Liver (tissue), 8 donors: ENCODE measurements at regions not wholly inside any gene's neighbourhood (a gene's known extent, or its start where the extent isn't known, plus 50 kb on each side); places are given as distances from the start of the nearest gene placed in this dataset.

Source experiments
- DNase-seq: peaks from one replicate; pipeline ENCODE4 v3.0.0-alpha.2; 2017; ENCODE audit warnings: low spot score
- H3K27ac ChIP-seq, 2 donors: one replicate each; pipeline ENCODE4 v1.7.0; 2013; ENCODE audit warnings: inconsistent platforms in 2 of 2, low read length in 2 of 2, control low read depth in 1 of 2, low read depth in 1 of 2, mild to moderate bottlenecking in 1 of 2
- H3K27me3 ChIP-seq, 4 donors: one replicate each; pipeline versions ENCODE4 v1.6.1 to v1.7.0; 2013; ENCODE audit warnings: low read length in 3 of 4, inconsistent platforms in 1 of 4, mild to moderate bottlenecking in 1 of 4, moderate library complexity in 1 of 4; ENCODE audit not compliant: control insufficient read depth in 4 of 4, insufficient read depth in 4 of 4
- H3K36me3 ChIP-seq, 4 donors: one replicate each; pipeline versions ENCODE4 v1.6.1 to v1.7.0; 2013; ENCODE audit warnings: low read length in 3 of 4, mild to moderate bottlenecking in 3 of 4, low read depth in 1 of 4, moderate library complexity in 1 of 4; ENCODE audit not compliant: control insufficient read depth in 4 of 4, insufficient read depth in 3 of 4
- H3K4me1 ChIP-seq, 4 donors: one replicate each; pipeline versions ENCODE4 v1.6.1 to v1.7.0; 2013; ENCODE audit warnings: low read length in 3 of 4, mild to moderate bottlenecking in 3 of 4, moderate library complexity in 1 of 4; ENCODE audit not compliant: control insufficient read depth in 4 of 4, insufficient read depth in 4 of 4
- H3K4me3 ChIP-seq, 3 donors: one replicate each; pipeline versions ENCODE4 v1.6.1 to v1.7.0; 2013; ENCODE audit warnings: low read length in 3 of 3, control low read depth in 1 of 3, low read depth in 1 of 3, mild to moderate bottlenecking in 1 of 3
- H3K9ac ChIP-seq, 2 donors: one replicate each; pipeline ENCODE4 v1.7.0; 2013; ENCODE audit warnings: low read length in 2 of 2, mild to moderate bottlenecking in 2 of 2, moderate library complexity in 2 of 2, control low read depth in 1 of 2, low read depth in 1 of 2
- H3K9me3 ChIP-seq, 4 donors: one replicate each; pipeline versions ENCODE4 v1.6.1 to v1.7.0; 2013; ENCODE audit warnings: low read length in 3 of 4; ENCODE audit not compliant: control insufficient read depth in 4 of 4
- ATF3 ChIP-seq: IDR thresholded peaks from 2 replicates; pipeline ENCODE4 v1.6.1; 2016; ENCODE audit warnings: antibody characterized with exemption
- CTCF ChIP-seq: fragments of 150-350 bp; IDR thresholded peaks from 2 replicates; pipeline ENCODE4 v1.5.1; 2017; ENCODE audit warnings: improper control_type of control experiment, low read depth, low read length; ENCODE audit not compliant: missing input control
- EGR1 ChIP-seq, 2 donors: IDR thresholded peaks; 2 replicates each; pipeline ENCODE4 v1.6.1; 2016 to 2018; ENCODE audit warnings: antibody characterized with exemption in 2 of 2, low read depth in 2 of 2
- FOXA2 ChIP-seq: IDR thresholded peaks from 2 replicates; pipeline ENCODE4 v1.6.1; 2016; ENCODE audit warnings: antibody characterized with exemption
- GABPA ChIP-seq, 2 donors: IDR thresholded peaks in 1 of 2; conservative IDR thresholded peaks in 1 of 2; 2 replicates each; pipeline ENCODE4 v1.6.1; 2016; ENCODE audit warnings: antibody characterized with exemption in 2 of 2, mild to moderate bottlenecking in 1 of 2, moderate library complexity in 1 of 2
- HNF4G ChIP-seq: IDR thresholded peaks from 2 replicates; pipeline ENCODE4 v1.6.1; 2016; ENCODE audit warnings: antibody characterized with exemption
- MAX ChIP-seq: IDR thresholded peaks from 2 replicates; pipeline ENCODE4 v1.6.1; 2016; ENCODE audit warnings: antibody characterized with exemption
- NR2F2 ChIP-seq: IDR thresholded peaks from 2 replicates; pipeline ENCODE4 v1.6.1; 2016; ENCODE audit warnings: antibody characterized with exemption
- RAD21 ChIP-seq, 2 donors: IDR thresholded peaks; 2 replicates each; pipeline ENCODE4 v1.6.1; 2016; ENCODE audit warnings: antibody characterized with exemption in 2 of 2, mild to moderate bottlenecking in 2 of 2
- REST ChIP-seq: IDR thresholded peaks from 2 replicates; pipeline ENCODE4 v1.6.1; 2016; ENCODE audit warnings: antibody characterized with exemption, mild to moderate bottlenecking
- RXRA ChIP-seq, 2 donors: IDR thresholded peaks; 2 replicates each; pipeline ENCODE4 v1.6.1; 2017 to 2018; ENCODE audit warnings: antibody characterized with exemption in 2 of 2, mild to moderate bottlenecking in 1 of 2
- SP1 ChIP-seq: IDR thresholded peaks from 2 replicates; pipeline ENCODE4 v1.6.1; 2018; ENCODE audit warnings: antibody characterized with exemption, mild to moderate bottlenecking
- TAF1 ChIP-seq: conservative IDR thresholded peaks from 2 replicates; pipeline ENCODE4 v1.6.1; 2016; ENCODE audit warnings: antibody characterized with exemption, mild to moderate bottlenecking
- YY1 ChIP-seq: IDR thresholded peaks from 2 replicates; pipeline ENCODE4 v1.6.1; 2016; ENCODE audit warnings: antibody characterized with exemption, mild to moderate bottlenecking
- WGBS: extraction: QIAGEN DNeasy Blood & Tissue Kit; methylation state at CpG from one replicate; pipeline ENCODE4 v1.1.7; 2013; 5-methylcytosine and 5-hydroxymethylcytosine counted together
- TF ChIP-seq, protein P1 (sequence below): IDR thresholded peaks from 2 replicates; pipeline ENCODE4 v1.6.1; 2016; ENCODE audit warnings: antibody characterized with exemption
- donor health status: healthy.
- donor health status: healthy.
- donor health status: healthy.
- donor health status: healthy.
- donor health status: healthy.

DNA sequence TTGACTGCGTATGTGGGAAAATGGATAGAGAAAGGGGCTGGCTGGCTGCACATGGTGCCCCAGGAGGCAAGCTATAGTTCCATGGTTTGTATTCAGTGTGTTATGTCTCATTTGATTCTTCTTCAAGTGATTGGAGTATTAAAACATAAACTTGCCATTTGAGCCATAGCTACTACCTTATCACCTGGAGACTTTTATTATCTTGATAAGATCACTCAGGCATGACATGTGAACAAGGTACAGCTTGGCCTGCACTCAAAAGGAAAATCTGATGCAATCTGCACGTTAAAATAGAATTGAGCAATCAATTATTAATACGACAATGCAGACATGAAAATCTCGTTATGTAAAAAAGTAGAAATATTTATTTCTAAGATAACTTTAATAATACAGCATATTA is 116.9 kb downstream of the RND3 start (continued):
- TF ChIP-seq REST (no peak), NR2F2 (no peak), GABPA (IDR thresholded peaks at IDR 0.05 in 1 of 2, conservative IDR thresholded peaks at IDR 0.05 in 1 of 2) (no peak)

DNA sequence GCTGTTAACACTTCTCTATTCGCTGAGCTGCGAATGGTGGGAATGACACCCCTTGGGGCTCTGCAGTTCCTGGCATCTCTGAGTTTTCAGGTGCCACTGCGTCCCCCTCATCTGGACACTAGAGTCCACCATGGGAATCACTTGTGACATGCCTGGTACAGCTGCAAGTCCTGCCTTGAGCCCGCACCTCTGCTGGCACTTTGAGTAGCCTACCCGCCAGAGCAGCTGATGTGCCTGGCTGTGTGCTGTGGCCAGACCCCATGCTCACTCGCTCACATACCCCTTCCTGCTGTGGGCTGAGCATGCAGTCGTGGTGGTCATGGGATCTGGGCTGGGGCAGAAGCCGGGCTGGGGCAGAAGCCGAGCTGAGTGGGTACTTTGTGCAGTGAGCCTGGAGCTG is 117.6 kb downstream of the RND3 start:
- Histone ChIP-seq H3K27ac (no peak overlapping the region), H3K4me3 (no peak overlapping the region), H3K9me3 (no peaks in the 10 kb centered on the region), H3K36me3 (no peaks in the 10 kb centered on the region), H3K9ac (no peak overlapping the region), H3K27me3 (no peaks in the 10 kb centered on the region), H3K4me1 (peaks cover 1 to 19% (median 16%) of the 10 kb centered on the region in 4 donors)
- 96% methylated on average over 9 of the region's 9 CpGs for WGBS
- no peak for TF ChIP-seq TAF1
- no peak for TF ChIP-seq HNF4G
- TF ChIP-seq FOXA2: no peak
- no peak for TF ChIP-seq GABPA (IDR thresholded peaks at IDR 0.05 in 1 of 2, conservative IDR thresholded peaks at IDR 0.05 in 1 of 2)
- TF ChIP-seq CTCF: no peak
- TF ChIP-seq YY1: no peak
- no peak for TF ChIP-seq MAX
- TF ChIP-seq, protein P1, sequence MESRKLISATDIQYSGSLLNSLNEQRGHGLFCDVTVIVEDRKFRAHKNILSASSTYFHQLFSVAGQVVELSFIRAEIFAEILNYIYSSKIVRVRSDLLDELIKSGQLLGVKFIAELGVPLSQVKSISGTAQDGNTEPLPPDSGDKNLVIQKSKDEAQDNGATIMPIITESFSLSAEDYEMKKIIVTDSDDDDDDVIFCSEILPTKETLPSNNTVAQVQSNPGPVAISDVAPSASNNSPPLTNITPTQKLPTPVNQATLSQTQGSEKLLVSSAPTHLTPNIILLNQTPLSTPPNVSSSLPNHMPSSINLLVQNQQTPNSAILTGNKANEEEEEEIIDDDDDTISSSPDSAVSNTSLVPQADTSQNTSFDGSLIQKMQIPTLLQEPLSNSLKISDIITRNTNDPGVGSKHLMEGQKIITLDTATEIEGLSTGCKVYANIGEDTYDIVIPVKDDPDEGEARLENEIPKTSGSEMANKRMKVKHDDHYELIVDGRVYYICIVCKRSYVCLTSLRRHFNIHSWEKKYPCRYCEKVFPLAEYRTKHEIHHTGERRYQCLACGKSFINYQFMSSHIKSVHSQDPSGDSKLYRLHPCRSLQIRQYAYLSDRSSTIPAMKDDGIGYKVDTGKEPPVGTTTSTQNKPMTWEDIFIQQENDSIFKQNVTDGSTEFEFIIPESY: no peak
- no peak for TF ChIP-seq RAD21 (IDR thresholded peaks at IDR 0.05)
- TF ChIP-seq ATF3: no peak
- no peak for TF ChIP-seq SP1
- DNase-seq: no peak

DNA sequence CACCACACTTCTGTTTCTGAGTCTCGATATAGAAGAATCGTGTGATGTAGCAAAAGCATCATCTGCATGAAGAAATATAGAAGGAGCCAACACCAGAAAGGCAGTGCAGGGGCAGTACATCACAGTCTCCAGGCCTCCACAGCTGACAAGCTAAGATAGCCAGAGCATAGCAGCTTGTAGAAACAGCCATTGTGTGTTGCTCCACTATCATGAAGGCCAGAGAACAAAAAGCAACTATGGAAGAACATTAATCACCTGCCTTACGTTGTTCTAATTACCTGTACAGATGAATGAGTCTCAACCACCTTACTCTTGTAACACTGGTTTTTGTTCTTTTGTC is 129.0 kb downstream of the RND3 start:
- Histone ChIP-seq H3K4me3 (no peak overlapping the region), H3K4me1 (peaks cover 0 to 18% (median 9%) of the 10 kb centered on the region in 4 donors), H3K36me3 (no peaks in the 10 kb centered on the region), H3K27ac (peak overlapping the region; percentile 10 to 42), H3K9me3 (no peaks in the 10 kb centered on the region), H3K9ac (no peak overlapping the region), H3K27me3 (no peaks in the 10 kb centered on the region)
- TF ChIP-seq CTCF (no peak), RXRA (IDR thresholded peaks at IDR 0.05) (no peak), YY1 (no peak), SP1 (no peak), MAX (no peak), HNF4G (no peak), TAF1 (no peak), EGR1 (IDR thresholded peaks at IDR 0.05; ENCODE audit: low read depth in 2 of 2) (no peak), ATF3 (no peak), GABPA (IDR thresholded peaks at IDR 0.05 in 1 of 2, conservative IDR thresholded peaks at IDR 0.05 in 1 of 2) (no peak), FOXA2 (no peak)
- no peak for DNase-seq
- WGBS: 85% methylated on average over 3 of the region's 3 CpGs
